ENCODE measurements at regions not wholly inside any gene's neighbourhood (a gene's known extent, or its start where the extent isn't known, plus 50 kb on each side); places are given as distances from the start of the nearest gene placed in this dataset.

DNA sequence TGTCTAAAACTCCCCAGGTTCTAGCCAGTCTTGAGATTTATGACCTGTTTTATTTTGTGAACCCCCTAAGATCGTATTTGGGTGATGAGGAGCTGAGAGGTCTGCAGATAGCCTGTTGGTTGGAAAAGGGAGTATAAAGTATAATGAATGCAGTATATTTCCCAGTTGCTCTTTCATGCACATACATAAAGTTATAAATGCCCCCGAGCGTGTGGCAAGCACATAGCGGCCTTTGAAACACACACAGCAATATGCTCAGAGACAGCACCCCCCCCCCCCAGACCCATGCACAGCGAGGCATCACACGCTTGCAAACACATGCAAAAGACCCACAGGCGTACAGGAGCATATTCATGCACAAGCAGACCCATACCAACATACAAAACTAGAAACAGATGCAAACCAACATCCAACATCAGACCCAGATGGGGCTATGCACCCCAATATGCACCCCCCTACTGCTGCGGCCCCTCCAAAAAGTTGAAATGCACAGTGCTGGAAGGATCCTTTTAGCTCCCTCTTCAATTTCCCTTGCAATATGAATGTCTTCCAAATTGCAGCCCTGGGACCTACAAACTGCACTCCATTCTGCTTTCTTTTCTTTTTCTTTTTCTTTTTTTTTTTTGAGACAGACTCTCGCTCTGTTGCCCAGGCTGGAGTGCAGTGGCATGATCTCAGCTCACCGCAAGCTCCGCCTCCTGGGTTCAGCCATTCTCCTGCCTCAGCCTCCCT, 82.2 kb upstream of the TBX3 start:
- Histone ChIP-seq H3K36me3 (no peaks in the 10 kb centered on the region), H3K27ac (no peak overlapping the region), H3K9me3 (ENCODE audit: severe bottlenecking) (no peaks in the 10 kb centered on the region), H3K27me3 (ENCODE audit: insufficient read depth, low read depth, severe bottlenecking) (no peaks in the 10 kb centered on the region), H3K4me3 (ENCODE audit: low read depth, low read length) (no peak overlapping the region)
- TF ChIP-seq, protein P1, sequence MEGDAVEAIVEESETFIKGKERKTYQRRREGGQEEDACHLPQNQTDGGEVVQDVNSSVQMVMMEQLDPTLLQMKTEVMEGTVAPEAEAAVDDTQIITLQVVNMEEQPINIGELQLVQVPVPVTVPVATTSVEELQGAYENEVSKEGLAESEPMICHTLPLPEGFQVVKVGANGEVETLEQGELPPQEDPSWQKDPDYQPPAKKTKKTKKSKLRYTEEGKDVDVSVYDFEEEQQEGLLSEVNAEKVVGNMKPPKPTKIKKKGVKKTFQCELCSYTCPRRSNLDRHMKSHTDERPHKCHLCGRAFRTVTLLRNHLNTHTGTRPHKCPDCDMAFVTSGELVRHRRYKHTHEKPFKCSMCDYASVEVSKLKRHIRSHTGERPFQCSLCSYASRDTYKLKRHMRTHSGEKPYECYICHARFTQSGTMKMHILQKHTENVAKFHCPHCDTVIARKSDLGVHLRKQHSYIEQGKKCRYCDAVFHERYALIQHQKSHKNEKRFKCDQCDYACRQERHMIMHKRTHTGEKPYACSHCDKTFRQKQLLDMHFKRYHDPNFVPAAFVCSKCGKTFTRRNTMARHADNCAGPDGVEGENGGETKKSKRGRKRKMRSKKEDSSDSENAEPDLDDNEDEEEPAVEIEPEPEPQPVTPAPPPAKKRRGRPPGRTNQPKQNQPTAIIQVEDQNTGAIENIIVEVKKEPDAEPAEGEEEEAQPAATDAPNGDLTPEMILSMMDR (IDR thresholded peaks at IDR 0.05; ENCODE audit: low read depth, low read length) = no peak
- no peak for DNase-seq

DNA sequence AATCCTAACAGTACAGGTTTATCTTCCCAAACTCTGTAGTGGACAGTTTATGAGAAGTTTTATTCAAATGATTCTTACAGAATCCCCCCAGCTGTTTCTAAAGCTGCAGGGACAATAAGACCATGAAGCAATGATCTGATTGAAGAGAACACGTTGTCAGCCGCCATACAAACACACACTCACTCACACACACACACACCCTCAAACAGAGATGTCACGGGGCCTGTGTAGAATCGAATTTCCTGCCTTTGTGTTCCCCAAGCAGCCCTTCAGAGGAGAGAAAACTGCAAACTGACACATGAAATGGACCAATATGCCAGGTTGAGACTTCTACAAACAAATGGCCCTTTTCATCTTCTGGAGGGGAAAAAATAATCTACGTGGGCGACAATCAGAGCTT, 80.5 kb upstream of the TBX3 start:
- no peak for DNase-seq
- Histone ChIP-seq H3K27me3 (ENCODE audit: insufficient read depth, low read depth, severe bottlenecking) (no peaks in the 10 kb centered on the region), H3K4me3 (ENCODE audit: low read depth, low read length) (no peak overlapping the region), H3K36me3 (no peaks in the 10 kb centered on the region), H3K9me3 (ENCODE audit: severe bottlenecking) (no peaks in the 10 kb centered on the region), H3K27ac (no peak overlapping the region)
- TF ChIP-seq, protein P1 (IDR thresholded peaks at IDR 0.05; ENCODE audit: low read depth, low read length) = no peak

DNA sequence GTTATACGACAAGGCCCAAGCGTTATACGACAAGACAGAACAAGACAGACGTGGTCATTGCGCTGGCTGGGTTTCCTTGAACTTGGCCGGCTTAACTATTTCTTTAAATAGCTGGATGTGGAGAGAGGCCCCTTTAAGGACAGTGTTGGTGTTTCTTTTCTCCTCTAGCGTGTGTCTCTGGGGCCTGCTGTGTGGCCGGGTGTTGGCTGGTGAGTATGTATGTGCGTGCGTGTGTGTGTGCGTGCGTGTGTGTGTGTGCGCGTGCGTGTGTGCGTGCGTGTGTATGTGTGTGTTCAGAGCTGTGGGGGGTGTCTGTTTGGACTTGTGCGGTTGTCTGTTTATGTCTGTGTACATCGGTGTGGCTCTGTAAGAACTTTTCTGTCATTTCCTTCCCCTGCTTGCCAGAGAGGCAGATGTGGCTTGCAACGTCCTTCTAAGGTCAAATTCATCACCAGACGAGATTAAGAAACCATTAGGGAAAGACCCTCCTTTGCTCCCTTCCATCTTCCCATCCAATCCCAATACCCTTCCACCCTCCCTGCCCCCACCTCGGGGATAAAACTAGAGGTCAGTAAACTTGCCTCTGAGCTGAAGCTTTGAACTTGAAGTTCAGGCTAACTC, 78.6 kb upstream of the TBX3 start:
- no peak for DNase-seq
- Histone ChIP-seq H3K4me3 (ENCODE audit: low read depth, low read length) (no peak overlapping the region), H3K27ac (no peak overlapping the region), H3K9me3 (ENCODE audit: severe bottlenecking) (no peaks in the 10 kb centered on the region), H3K27me3 (ENCODE audit: insufficient read depth, low read depth, severe bottlenecking) (peaks cover 5% of the 10 kb centered on the region), H3K36me3 (no peaks in the 10 kb centered on the region)
- TF ChIP-seq, protein P1 (IDR thresholded peaks at IDR 0.05; ENCODE audit: low read depth, low read length) = no peak

DNA sequence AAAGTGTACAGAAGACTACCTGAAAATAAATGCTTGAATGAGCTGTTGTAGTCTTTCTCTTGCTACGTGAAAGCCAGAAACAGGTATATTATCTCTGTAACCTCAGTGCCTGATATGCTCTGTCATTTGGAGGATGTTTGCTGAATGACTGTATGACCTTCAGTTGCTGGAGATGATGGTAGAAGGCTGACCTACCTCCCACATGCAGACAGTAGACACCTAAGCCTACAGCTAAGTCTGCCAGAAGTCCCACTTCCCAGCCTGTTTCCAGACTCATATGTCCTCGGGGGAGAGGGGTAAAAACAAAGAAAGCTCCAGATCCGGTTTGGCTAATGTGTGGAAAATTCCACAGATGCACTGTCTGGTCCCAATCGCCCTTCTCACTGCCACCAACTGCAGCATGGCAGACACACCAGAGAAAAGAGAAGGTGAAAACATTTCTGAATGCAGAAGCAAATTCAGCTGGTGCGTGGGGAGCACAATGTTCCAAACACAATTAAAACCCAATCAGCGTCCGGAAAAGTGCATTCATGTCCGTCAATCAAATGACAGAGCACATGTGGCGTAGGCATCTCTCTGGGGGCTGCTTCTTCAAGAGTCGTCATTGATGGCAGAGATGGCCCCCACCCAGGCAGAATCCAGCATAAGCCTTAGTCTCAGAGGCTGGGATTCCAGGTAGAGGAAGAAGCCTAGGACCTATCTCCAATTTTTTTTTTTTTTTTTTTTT, 76.3 kb upstream of the TBX3 start:
- H3K27ac ChIP-seq = no peak overlapping the region
- no peaks in the 10 kb centered on the region for H3K9me3 ChIP-seq (ENCODE audit: severe bottlenecking)
- no peak for DNase-seq
- TF ChIP-seq, protein P1 (IDR thresholded peaks at IDR 0.05; ENCODE audit: low read depth, low read length) = no peak
- peaks cover 5% of the 10 kb centered on the region for H3K27me3 ChIP-seq (ENCODE audit: insufficient read depth, low read depth, severe bottlenecking)
- H3K36me3 ChIP-seq = no peaks in the 10 kb centered on the region
- no peak overlapping the region for H3K4me3 ChIP-seq (ENCODE audit: low read depth, low read length)

DNA sequence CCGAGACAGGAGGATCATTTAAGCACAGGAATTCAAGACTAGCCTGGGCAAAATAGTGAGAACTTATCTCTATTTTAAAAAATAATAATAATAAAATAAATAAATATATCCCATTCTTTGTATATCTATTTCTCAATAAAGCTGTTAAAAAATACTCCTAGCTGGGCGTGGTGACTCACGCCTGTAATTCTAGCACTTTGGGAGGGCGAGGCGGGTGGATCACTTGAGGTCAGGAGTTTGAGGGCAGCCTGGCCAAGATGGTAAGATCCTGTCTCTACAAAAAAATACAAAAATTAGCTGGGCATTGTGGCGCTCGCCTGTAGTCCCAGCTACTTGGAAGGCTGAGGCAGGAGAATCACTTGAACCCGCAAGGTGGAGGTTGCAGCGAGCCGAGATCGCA, 75.7 kb upstream of the TBX3 start:
- Histone ChIP-seq H3K4me3 (ENCODE audit: low read depth, low read length) (no peak overlapping the region), H3K36me3 (no peaks in the 10 kb centered on the region), H3K27ac (no peak overlapping the region), H3K9me3 (ENCODE audit: severe bottlenecking) (no peaks in the 10 kb centered on the region), H3K27me3 (ENCODE audit: insufficient read depth, low read depth, severe bottlenecking) (peaks cover 5% of the 10 kb centered on the region)
- TF ChIP-seq, protein P1 (IDR thresholded peaks at IDR 0.05; ENCODE audit: low read depth, low read length) = no peak
- no peak for DNase-seq

All from WERI-Rb-1 (cell line).